ENCODE measurements at regions not wholly inside any gene's neighbourhood (a gene's known extent, or its start where the extent isn't known, plus 50 kb on each side); places are given as distances from the start of the nearest gene placed in this dataset.

DNA sequence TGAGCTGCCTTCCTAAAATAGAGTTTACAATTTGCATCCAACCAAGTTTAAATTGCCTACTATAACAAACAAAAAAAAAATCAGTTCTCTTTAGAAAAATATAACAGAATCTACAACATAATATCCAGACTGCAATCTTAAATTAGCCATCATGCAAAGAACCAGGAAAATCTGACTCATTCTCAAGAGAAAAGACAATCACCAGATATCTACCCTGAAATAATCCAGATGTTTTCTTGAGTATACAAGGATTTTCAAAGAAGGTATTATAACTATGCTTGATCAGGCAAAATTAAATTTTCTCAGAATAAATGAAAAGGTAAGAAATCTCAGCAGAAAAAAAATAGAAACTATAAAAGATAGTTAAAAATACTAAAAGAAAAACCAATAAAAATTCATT is 115.6 kb downstream of the CCER1 start:
- TF ChIP-seq, protein P1, sequence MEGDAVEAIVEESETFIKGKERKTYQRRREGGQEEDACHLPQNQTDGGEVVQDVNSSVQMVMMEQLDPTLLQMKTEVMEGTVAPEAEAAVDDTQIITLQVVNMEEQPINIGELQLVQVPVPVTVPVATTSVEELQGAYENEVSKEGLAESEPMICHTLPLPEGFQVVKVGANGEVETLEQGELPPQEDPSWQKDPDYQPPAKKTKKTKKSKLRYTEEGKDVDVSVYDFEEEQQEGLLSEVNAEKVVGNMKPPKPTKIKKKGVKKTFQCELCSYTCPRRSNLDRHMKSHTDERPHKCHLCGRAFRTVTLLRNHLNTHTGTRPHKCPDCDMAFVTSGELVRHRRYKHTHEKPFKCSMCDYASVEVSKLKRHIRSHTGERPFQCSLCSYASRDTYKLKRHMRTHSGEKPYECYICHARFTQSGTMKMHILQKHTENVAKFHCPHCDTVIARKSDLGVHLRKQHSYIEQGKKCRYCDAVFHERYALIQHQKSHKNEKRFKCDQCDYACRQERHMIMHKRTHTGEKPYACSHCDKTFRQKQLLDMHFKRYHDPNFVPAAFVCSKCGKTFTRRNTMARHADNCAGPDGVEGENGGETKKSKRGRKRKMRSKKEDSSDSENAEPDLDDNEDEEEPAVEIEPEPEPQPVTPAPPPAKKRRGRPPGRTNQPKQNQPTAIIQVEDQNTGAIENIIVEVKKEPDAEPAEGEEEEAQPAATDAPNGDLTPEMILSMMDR (IDR thresholded peaks at IDR 0.05; ENCODE audit: low read depth, low read length), result no peak
- no peak for TF ChIP-seq EZH2phosphoT487 (IDR thresholded peaks at IDR 0.05; ENCODE audit: low read depth)
